HepG2 (cell line): ENCODE measurements at regions not wholly inside any gene's neighbourhood (a gene's known extent, or its start where the extent isn't known, plus 50 kb on each side); places are given as distances from the start of the nearest gene placed in this dataset.

Source experiments
- ATAC-seq: fragments of 200-7000 bp; cut with Tn5 transposase; 3 replicates; pipeline ENCODE4 v1.9.1; 2020; ENCODE audit warnings: mild to moderate bottlenecking, moderate library complexity
- BruUV-seq: library from RNA; stranded (reverse); fragments of 400-500 nt; replicated peaks from 2 replicates; lab custom pipeline; 2021; lab: Mats Ljungman, UMichigan
- CTCF ChIA-PET: fragments of 300-600 bp; formaldehyde crosslinking; extraction: SDS; loops from one replicate; lab custom pipeline; 2021; ENCODE audit warnings: low total read pairs, inconsistent platforms, low intra/inter-chr PET ratio; lab: Yijun Ruan, JAX
- POLR2A ChIA-PET: fragments of 350-600 bp; sonication (Branson Sonifier 250); formaldehyde crosslinking; loops from one replicate; lab custom pipeline; 2020; ENCODE audit warnings: antibody characterized with exemption, inconsistent platforms; lab: Yijun Ruan, JAX
- DNase-seq: peaks from one replicate; pipeline ENCODE4 v3.0.0-alpha.2; 2015; ENCODE audit warnings: low spot score
- FAIRE-seq: peaks from 3 replicates; lab custom pipeline; 2011; peaks lifted over from hg19 to GRCh38; lab: Jason Lieb, UNC
- H2AFZ ChIP-seq: one replicate; pipeline ENCODE4 v1.6.1; 2011; ENCODE audit warnings: low read length, inconsistent platforms
- H3K27ac ChIP-seq: fragments of 300-600 bp; 3 replicates; pipeline ENCODE4 v1.8.0; 2011; ENCODE audit warnings: mixed run types, mild to moderate bottlenecking, mixed read lengths, low read length, inconsistent platforms; ENCODE audit not compliant: insufficient read depth; ENCODE audit errors: extremely low read length
- H3K27me3 ChIP-seq, 2 experiments: fragments of 200-600 bp in 1 of 2; 2 replicates in 1 of 2; 3 replicates in 1 of 2; pipeline versions ENCODE4 v1.6.0 to v1.8.0; 2011; ENCODE audit warnings: low read length in 2 of 2, mild to moderate bottlenecking in 2 of 2, moderate library complexity in 2 of 2, inconsistent platforms in 1 of 2; ENCODE audit not compliant: insufficient read depth in 2 of 2, control insufficient read depth in 1 of 2
- H3K36me3 ChIP-seq, 2 experiments: fragments of 200-600 bp in 1 of 2; replicated peaks in 1 of 2; 2 replicates in 1 of 2; 3 replicates in 1 of 2; pipeline versions ENCODE4 v1.5.1 to v1.8.0; 2011; ENCODE audit warnings: low read length in 2 of 2, inconsistent platforms in 1 of 2; ENCODE audit not compliant: insufficient read depth in 2 of 2, control insufficient read depth in 1 of 2
- H3K4me1 ChIP-seq: 2 replicates; pipeline ENCODE4 v1.5.1; 2012; ENCODE audit warnings: low read length, inconsistent platforms; ENCODE audit not compliant: insufficient read depth
- H3K4me2 ChIP-seq: 2 replicates; pipeline ENCODE4 v1.6.0; 2011; ENCODE audit warnings: low read depth, low read length, inconsistent platforms
- H3K4me3 ChIP-seq, 3 experiments: fragments of 200-600 bp in 1 of 3; sonication (generic), shearing (Covaris generic) in 1 of 3; replicated peaks in 1 of 3; 2 replicates each; pipeline ENCODE4 v1.5.1; 2011 to 2016; ENCODE audit warnings: low read length in 3 of 3, inconsistent platforms in 2 of 3, low read depth in 2 of 3, mild to moderate bottlenecking in 2 of 3, control low read depth in 1 of 3, mixed read lengths in 1 of 3; ENCODE audit not compliant: insufficient read depth in 1 of 3
- H3K79me2 ChIP-seq: one replicate; pipeline ENCODE4 v1.6.1; 2011; ENCODE audit warnings: low read length, inconsistent platforms; ENCODE audit not compliant: insufficient read depth
- H3K9ac ChIP-seq: 2 replicates; pipeline ENCODE4 v1.6.0; 2011; ENCODE audit warnings: mild to moderate bottlenecking, low read depth, low read length, inconsistent platforms; ENCODE audit not compliant: insufficient read depth
- H3K9me3 ChIP-seq: 2 replicates; pipeline ENCODE4 v1.5.1; 2012; ENCODE audit warnings: mild to moderate bottlenecking, low read length
- H4K20me1 ChIP-seq: 2 replicates; pipeline ENCODE4 v1.6.0; 2011; ENCODE audit warnings: inconsistent platforms, mild to moderate bottlenecking, low read length, moderate library complexity; ENCODE audit not compliant: insufficient read depth
- ATF7-NPFF ChIP-seq: sonication (generic); formaldehyde crosslinking; IDR thresholded peaks from 2 replicates; pipeline ENCODE4 v1.8.1; 2023; ENCODE audit warnings: mild to moderate bottlenecking, low read depth, missing genetic modification reagents, moderate library complexity
- CBFB ChIP-seq: sonication (generic); formaldehyde crosslinking; IDR thresholded peaks from 2 replicates; pipeline ENCODE4 v1.4.0; 2020; ENCODE audit warnings: missing genetic modification reagents
- CEBPB ChIP-seq: IDR thresholded peaks from 2 replicates; pipeline ENCODE4 v1.6.1; 2011; ENCODE audit warnings: low read depth, low read length, improper control_type of control experiment, borderline replicate concordance
- HMGA1 ChIP-seq: sonication (generic); formaldehyde crosslinking; conservative IDR thresholded peaks from 2 replicates; pipeline ENCODE4 v1.4.0; 2020; ENCODE audit warnings: missing genetic modification reagents
- HOXA5 ChIP-seq: sonication (generic); formaldehyde crosslinking; IDR thresholded peaks from 2 replicates; pipeline ENCODE4 v1.4.0; 2020; ENCODE audit warnings: missing genetic modification reagents
- IKZF1 ChIP-seq: fragments of 450-650 bp; IDR thresholded peaks from 2 replicates; pipeline ENCODE4 v1.7.1; 2016
- NCOA1 ChIP-seq: sonication (generic); formaldehyde crosslinking; IDR thresholded peaks from 2 replicates; pipeline ENCODE4 v1.9.0; 2021; ENCODE audit warnings: missing genetic modification reagents
- NFE2L1 ChIP-seq: sonication (generic); formaldehyde crosslinking; IDR thresholded peaks from 2 replicates; pipeline ENCODE4 v1.4.0; 2020; ENCODE audit warnings: missing genetic modification reagents, mild to moderate bottlenecking, borderline replicate concordance
- PRDM15 ChIP-seq: sonication (generic); formaldehyde crosslinking; IDR thresholded peaks from 2 replicates; pipeline ENCODE4 v1.4.0; 2020; ENCODE audit warnings: missing genetic modification reagents
- TBX2 ChIP-seq: sonication (generic); formaldehyde crosslinking; IDR thresholded peaks from 2 replicates; pipeline ENCODE4 v1.5.0; 2020; ENCODE audit warnings: missing genetic modification reagents, mild to moderate bottlenecking, borderline replicate concordance
- ZNF30 ChIP-seq: sonication (generic); formaldehyde crosslinking; IDR thresholded peaks from 2 replicates; pipeline ENCODE4 v1.5.0; 2020; ENCODE audit warnings: mild to moderate bottlenecking, missing genetic modification reagents
- ZNF333 ChIP-seq: sonication (generic); formaldehyde crosslinking; IDR thresholded peaks from 2 replicates; pipeline ENCODE4 v1.4.0; 2020; ENCODE audit warnings: mild to moderate bottlenecking, missing genetic modification reagents, borderline replicate concordance
- ZNF816 ChIP-seq: sonication (generic); formaldehyde crosslinking; IDR thresholded peaks from 2 replicates; pipeline ENCODE4 v1.8.0; 2022; ENCODE audit warnings: missing genetic modification reagents, mild to moderate bottlenecking, borderline replicate concordance
- WGBS: methylation state at CpG from one replicate; pipeline ENCODE4 v1.1.6; 2017; ENCODE audit warnings: low lambda C conversion rate; 5-methylcytosine and 5-hydroxymethylcytosine counted together
- in situ Hi-C: cut with HindIII; loops from 2 replicates; pipeline ENCODE4 v1.10.0; 2017; ENCODE audit warnings: low pct_unique_long_range_greater_than_20kb; ENCODE audit not compliant: extremely low pct_ligation_motif_present
- intact Hi-C: fragments of 100-400 bp; cut with micrococcal nuclease; formaldehyde crosslinking; loops from one replicate; pipeline ENCODE4 v1.10.0; 2022; ENCODE audit not compliant: unreplicated experiment
- TF ChIP-seq, protein P1 (sequence below): sonication (generic); formaldehyde crosslinking; IDR thresholded peaks from 2 replicates; pipeline ENCODE4 v1.9.0; 2021; ENCODE audit warnings: missing genetic modification reagents, borderline replicate concordance

DNA sequence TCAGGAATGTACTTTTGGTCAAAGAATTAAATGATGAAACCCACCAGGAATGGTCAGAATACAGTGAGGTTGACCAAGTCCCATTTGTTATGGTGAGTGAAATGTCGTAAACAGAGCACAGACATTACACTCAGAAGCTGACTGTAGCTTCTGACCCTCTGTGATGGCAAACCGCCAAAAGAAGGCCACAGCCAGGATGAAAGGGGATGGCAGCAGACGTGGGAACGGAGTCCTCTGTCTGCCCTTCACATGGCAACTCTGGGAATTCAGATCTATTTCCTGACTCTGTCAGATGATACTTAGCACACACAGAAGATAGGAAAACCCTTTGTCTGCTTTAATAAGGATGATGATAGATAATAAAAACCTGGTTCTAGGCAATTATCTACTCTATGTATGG is 757.1 kb downstream of the SORCS3 start:
- POLR2A ChIA-PET, result no interaction called here
- Histone ChIP-seq H3K36me3 (no peaks in the 10 kb centered on the region), H3K27me3 (no peaks in the 10 kb centered on the region), H3K79me2 (no peaks in the 10 kb centered on the region), H3K9me3 (peaks cover 65% of the 10 kb centered on the region), H4K20me1 (no peaks in the 10 kb centered on the region), H3K9ac (no peak overlapping the region), H3K4me1 (no peaks in the 10 kb centered on the region), H3K4me2 (no peak overlapping the region), H3K4me3 (no peak overlapping the region), H3K27ac (no peak overlapping the region), H2AFZ (no peak overlapping the region)
- DNase-seq (no peak), FAIRE-seq (no peak), ATAC-seq (no peak)
- WGBS, result 3% methylated on average over 4 of the region's 4 CpGs
- CTCF ChIA-PET, result no interaction called here
- BruUV-seq, result no TSS peak
- intact Hi-C loops (no loop called here), in situ Hi-C loops (no loop called here)
- TF ChIP-seq ZNF30 (CRISPR knock-in tag) (no peak), ZNF333 (no peak), HOXA5 (no peak), ATF7-NPFF (CRISPR knock-in tag) (no peak), HMGA1 (CRISPR knock-in tag) (no peak), IKZF1 (no peak), ZNF816 (CRISPR knock-in tag) (no peak), PRDM15 (CRISPR knock-in tag) (no peak), NCOA1 (CRISPR knock-in tag) (no peak), TBX2 (CRISPR knock-in tag) (no peak), CEBPB (no peak), CBFB (CRISPR knock-in tag) (no peak), NFE2L1 (CRISPR knock-in tag) (no peak)
- TF ChIP-seq, protein P1, sequence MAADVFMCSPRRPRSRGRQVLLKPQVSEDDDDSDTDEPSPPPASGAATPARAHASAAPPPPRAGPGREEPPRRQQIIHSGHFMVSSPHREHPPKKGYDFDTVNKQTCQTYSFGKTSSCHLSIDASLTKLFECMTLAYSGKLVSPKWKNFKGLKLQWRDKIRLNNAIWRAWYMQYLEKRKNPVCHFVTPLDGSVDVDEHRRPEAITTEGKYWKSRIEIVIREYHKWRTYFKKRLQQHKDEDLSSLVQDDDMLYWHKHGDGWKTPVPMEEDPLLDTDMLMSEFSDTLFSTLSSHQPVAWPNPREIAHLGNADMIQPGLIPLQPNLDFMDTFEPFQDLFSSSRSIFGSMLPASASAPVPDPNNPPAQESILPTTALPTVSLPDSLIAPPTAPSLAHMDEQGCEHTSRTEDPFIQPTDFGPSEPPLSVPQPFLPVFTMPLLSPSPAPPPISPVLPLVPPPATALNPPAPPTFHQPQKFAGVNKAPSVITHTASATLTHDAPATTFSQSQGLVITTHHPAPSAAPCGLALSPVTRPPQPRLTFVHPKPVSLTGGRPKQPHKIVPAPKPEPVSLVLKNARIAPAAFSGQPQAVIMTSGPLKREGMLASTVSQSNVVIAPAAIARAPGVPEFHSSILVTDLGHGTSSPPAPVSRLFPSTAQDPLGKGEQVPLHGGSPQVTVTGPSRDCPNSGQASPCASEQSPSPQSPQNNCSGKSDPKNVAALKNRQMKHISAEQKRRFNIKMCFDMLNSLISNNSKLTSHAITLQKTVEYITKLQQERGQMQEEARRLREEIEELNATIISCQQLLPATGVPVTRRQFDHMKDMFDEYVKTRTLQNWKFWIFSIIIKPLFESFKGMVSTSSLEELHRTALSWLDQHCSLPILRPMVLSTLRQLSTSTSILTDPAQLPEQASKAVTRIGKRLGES (CRISPR knock-in tag), result no peak
